ENCODE measurements at regions not wholly inside any gene's neighbourhood (a gene's known extent, or its start where the extent isn't known, plus 50 kb on each side); places are given as distances from the start of the nearest gene placed in this dataset.

DNA sequence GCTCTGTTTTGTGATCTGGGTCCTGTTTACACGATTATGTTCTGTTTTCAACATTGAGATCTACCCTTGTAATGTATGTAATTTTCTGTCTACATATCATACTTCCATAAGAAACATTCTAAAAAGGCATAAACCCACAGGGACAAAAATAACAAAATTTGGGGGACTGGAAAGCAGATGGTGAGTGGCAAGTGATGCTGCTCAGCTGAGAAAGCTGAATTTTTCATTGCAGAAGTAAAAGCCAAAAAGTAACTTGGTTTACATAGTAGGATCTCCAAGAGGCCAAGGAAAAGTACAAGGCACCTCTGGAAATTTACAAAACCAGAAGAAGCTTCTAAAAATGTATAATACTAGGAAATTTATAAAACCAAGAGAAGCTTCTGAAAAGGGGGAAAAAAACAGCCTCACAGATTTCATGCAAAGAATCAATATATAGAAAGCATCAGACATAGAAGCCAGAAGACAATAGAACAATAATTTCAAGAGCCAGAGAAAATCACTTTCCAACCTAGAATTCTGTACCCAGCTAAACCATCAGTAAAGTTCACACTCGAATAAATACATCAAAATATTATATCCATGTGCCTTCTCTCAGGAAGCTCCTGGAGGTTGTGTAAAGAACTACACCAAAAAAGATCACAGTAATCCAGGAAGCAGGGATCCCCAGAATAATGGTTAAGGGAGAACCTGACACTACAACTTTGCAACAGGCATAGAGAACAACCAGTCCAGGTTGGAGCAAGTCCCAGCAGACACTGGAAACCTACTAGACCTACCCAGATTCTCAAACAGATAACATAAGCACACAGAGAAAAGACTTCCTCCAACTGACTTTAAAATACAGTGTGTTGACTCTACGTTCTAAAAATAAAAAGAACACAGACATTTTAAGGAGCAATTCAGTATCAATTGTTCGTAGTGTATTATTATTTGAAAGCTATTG lies 401.7 kb upstream of the HS6ST1 start:
- Mint-ChIP-seq H3K27ac (no peak overlapping the region), H3K4me1 (ENCODE audit: low read depth) (no peaks in the 10 kb centered on the region), H3K4me3 (no peak overlapping the region), H3K36me3 (ENCODE audit: low read depth) (no peaks in the 10 kb centered on the region), H3K9me3 (no peaks in the 10 kb centered on the region), H3K27me3 (peaks cover 22% of the 10 kb centered on the region)
- DNase-seq: no peak

DNA sequence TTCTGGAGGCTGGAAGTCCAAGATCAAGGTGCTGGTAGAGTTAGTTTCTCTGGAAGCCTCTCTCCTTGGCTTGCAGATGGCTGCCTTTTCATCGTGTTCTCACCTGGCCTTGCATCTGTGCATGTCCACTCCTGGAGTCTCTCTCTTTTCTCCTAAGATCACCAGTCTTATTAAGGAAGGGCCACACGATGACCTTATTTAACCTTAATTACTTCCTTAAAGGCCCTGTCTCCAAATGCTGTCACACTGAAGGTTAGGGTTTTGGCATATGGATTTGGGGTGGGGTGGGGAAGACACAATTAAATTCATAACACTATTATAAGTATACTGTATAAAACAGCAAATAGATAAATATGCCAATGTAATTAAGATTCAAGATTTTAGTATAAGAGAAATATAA lies 402.4 kb upstream of the HS6ST1 start:
- Mint-ChIP-seq H3K4me3 (no peak overlapping the region), H3K4me1 (ENCODE audit: low read depth) (no peaks in the 10 kb centered on the region), H3K27me3 (peaks cover 19% of the 10 kb centered on the region), H3K9me3 (no peaks in the 10 kb centered on the region), H3K27ac (no peak overlapping the region), H3K36me3 (ENCODE audit: low read depth) (no peaks in the 10 kb centered on the region)
- no peak for DNase-seq

DNA sequence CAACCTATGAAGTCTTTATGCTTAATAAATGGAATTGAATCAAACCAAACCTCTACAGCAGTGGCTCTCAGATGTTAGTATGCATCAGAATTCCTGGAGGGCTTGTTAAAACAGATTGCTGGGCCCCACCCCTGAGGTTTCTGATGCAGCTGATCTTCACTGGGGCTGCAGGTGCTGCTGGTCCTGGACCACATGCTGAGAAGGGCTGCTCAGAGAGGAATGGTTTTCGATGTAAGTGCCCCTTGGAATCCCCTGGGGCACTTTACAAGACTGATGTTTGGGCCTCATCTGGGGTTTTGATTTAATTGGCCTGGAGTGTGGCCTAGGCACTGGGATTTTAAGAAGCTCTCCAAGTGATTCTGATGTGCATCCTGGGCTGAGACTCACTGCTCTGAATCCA lies 403.8 kb upstream of the HS6ST1 start:
- peaks cover 13% of the 10 kb centered on the region for H3K27me3 Mint-ChIP-seq
- H3K27ac Mint-ChIP-seq: no peak overlapping the region
- H3K4me3 Mint-ChIP-seq: no peak overlapping the region
- DNase-seq: no peak
- peaks cover 4% of the 10 kb centered on the region for H3K4me1 Mint-ChIP-seq (ENCODE audit: low read depth)
- H3K9me3 Mint-ChIP-seq: no peaks in the 10 kb centered on the region
- no peaks in the 10 kb centered on the region for H3K36me3 Mint-ChIP-seq (ENCODE audit: low read depth)

DNA sequence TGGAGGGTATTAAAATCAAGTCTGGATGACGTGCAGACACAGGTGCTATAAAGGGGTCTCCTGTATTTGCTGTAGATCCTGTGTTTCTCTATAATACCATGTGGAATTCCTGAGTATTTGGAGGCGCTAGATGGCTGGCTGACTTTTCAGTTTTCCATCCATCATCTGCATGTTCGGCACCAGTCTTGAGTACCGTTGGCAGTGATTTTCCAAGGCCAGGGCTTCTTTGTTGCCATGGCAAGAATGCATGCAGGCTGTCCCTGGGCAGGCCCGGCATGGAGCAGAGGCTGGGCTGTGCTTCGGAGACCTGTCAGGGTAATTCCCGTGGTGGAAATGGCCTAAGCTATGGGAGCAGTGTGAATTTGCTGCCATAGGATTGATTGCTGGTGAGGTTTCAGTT lies 405.9 kb upstream of the HS6ST1 start:
- no peaks in the 10 kb centered on the region for H3K9me3 Mint-ChIP-seq
- H3K4me1 Mint-ChIP-seq (ENCODE audit: low read depth): peaks cover 9% of the 10 kb centered on the region
- H3K27ac Mint-ChIP-seq: no peak overlapping the region
- peaks cover 3% of the 10 kb centered on the region for H3K27me3 Mint-ChIP-seq
- no peak overlapping the region for H3K4me3 Mint-ChIP-seq
- DNase-seq: no peak
- H3K36me3 Mint-ChIP-seq (ENCODE audit: low read depth): no peaks in the 10 kb centered on the region

DNA sequence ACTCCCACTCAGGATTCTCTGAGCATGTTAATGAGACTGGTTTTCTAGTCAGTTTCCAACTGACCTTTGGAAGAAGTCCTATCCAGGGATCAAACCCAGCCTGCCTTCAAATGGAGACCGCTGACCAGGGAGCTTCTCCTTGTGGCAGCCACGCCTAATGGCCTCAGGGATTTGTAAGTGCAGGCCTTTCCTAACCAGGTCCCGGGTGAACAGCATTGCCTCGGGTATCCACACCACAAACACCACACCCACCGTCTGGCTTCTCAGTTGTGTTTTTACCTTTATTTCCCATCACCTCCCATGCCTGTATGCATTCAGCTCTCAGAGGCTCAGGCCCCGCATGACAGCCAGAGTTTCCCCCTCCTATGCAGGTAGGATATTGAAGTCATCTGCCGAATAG lies 406.3 kb upstream of the HS6ST1 start:
- H3K27me3 Mint-ChIP-seq: peaks cover 3% of the 10 kb centered on the region
- H3K27ac Mint-ChIP-seq: no peak overlapping the region
- no peak overlapping the region for H3K4me3 Mint-ChIP-seq
- H3K36me3 Mint-ChIP-seq (ENCODE audit: low read depth): no peaks in the 10 kb centered on the region
- no peaks in the 10 kb centered on the region for H3K9me3 Mint-ChIP-seq
- peaks cover 9% of the 10 kb centered on the region for H3K4me1 Mint-ChIP-seq (ENCODE audit: low read depth)
- DNase-seq: no peak

DNA sequence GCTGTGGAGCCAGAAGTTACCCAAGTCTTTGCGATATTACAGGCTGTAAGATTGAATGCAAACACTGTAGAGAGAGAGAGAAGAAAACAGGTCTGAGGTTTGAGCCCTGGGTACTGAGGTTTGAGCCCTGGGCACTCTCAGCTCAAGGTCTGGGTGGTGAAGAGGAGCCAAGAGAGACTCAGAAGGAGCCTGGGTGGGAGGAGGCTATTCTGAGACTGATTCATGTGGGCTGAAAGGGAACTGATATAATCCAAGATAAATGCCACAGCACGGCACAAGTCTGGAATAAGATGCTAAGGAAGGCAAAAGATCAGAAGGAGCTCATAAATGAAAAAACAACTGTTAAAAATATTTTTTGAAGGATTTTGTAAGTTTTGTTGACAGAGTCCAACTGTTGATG lies 407.6 kb upstream of the HS6ST1 start:
- DNase-seq: no peak
- Mint-ChIP-seq H3K4me1 (ENCODE audit: low read depth) (peaks cover 9% of the 10 kb centered on the region), H3K27me3 (peaks cover 3% of the 10 kb centered on the region), H3K36me3 (ENCODE audit: low read depth) (no peaks in the 10 kb centered on the region), H3K4me3 (no peak overlapping the region), H3K27ac (no peak overlapping the region), H3K9me3 (no peaks in the 10 kb centered on the region)

DNA sequence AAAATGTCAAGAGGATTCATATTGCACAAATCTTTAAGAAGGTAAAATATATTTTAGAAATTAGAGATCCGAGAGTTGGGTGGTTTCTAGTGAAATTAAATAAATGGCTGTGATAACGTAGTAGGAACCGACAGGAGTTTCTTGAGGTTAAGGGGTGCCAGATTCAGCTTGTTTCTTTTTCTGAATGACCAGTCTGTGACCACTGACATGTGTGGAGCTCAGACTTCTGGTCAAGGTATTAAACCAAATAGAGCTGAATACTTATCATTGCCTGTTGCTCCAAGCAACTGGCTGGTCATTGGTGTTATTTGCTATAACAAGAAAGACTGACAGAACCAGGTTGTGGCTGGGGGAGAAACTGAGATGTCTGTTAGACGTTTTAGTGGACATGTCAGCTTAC lies 408.2 kb upstream of the HS6ST1 start:
- no peaks in the 10 kb centered on the region for H3K36me3 Mint-ChIP-seq (ENCODE audit: low read depth)
- no peaks in the 10 kb centered on the region for H3K9me3 Mint-ChIP-seq
- DNase-seq: no peak
- H3K27ac Mint-ChIP-seq: no peak overlapping the region
- H3K27me3 Mint-ChIP-seq: peaks cover 5% of the 10 kb centered on the region
- H3K4me3 Mint-ChIP-seq: no peak overlapping the region
- H3K4me1 Mint-ChIP-seq (ENCODE audit: low read depth): peaks cover 9% of the 10 kb centered on the region

DNA sequence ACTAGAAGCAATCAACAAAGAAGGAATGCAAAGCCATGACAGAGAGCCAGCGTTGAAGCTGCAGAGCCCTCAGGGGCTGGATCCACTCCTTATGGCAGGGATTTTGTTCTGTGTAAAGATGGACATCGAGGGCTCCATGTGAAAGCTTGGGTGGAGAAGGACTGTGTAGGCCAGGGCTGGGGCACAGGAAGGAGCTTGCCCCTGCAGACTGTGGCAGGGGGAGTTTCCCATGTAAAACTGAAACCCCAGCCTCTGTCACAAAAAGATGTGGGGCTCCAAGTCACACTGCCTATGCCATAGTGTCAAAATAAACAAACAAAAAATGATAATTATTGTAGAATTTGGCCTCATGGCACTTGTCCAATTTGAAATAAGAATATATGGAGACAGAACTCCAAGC lies 408.7 kb upstream of the HS6ST1 start:
- H3K27me3 Mint-ChIP-seq: peaks cover 6% of the 10 kb centered on the region
- H3K27ac Mint-ChIP-seq: no peak overlapping the region
- no peak for DNase-seq
- no peaks in the 10 kb centered on the region for H3K36me3 Mint-ChIP-seq (ENCODE audit: low read depth)
- no peaks in the 10 kb centered on the region for H3K9me3 Mint-ChIP-seq
- H3K4me3 Mint-ChIP-seq: no peak overlapping the region
- peaks cover 9% of the 10 kb centered on the region for H3K4me1 Mint-ChIP-seq (ENCODE audit: low read depth)

DNA sequence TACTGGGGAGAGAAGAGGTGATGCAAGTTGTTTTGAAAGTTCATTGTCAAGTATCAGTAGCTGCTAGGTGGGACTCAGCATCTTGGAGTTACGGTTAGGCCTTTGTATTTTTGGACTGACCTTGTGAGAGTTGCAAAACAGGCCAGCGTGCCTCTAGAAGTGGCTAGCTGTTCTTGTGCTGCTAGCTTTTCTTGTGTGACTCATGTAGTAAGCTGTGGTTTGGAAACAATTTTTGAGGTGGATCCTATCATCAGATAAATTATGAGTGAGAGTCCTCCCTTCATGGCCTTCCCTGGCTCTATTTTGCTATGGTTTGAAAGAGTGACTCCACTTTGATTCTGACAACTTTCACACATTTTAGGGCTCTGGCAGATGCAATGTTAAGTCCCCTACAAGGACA lies 409.2 kb upstream of the HS6ST1 start:
- DNase-seq: no peak
- H3K36me3 Mint-ChIP-seq (ENCODE audit: low read depth): no peaks in the 10 kb centered on the region
- peaks cover 9% of the 10 kb centered on the region for H3K4me1 Mint-ChIP-seq (ENCODE audit: low read depth)
- no peak overlapping the region for H3K4me3 Mint-ChIP-seq
- H3K27me3 Mint-ChIP-seq: peaks cover 6% of the 10 kb centered on the region
- no peaks in the 10 kb centered on the region for H3K9me3 Mint-ChIP-seq
- H3K27ac Mint-ChIP-seq: no peak overlapping the region

DNA sequence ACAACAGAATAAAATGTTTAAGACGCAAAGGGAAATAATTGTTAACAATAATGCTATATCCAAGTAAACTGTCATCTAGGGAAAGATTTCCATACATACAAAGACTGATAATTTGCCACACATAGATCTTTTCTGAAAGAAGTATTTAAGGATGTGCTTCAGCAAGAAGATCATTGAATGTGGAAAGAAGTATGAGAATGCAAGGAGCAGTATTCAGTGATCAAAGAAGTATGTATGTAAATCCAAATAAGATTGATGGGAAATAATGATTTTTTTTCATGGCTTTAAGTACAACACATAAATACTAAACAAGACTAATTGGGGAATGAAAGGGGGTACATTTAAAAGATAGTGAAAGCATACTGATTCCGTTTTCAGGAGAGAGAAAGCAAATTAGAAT lies 410.4 kb upstream of the HS6ST1 start:
- H3K4me1 Mint-ChIP-seq (ENCODE audit: low read depth): peaks cover 9% of the 10 kb centered on the region
- peaks cover 15% of the 10 kb centered on the region for H3K27me3 Mint-ChIP-seq
- H3K36me3 Mint-ChIP-seq (ENCODE audit: low read depth): no peaks in the 10 kb centered on the region
- H3K9me3 Mint-ChIP-seq: no peaks in the 10 kb centered on the region
- no peak overlapping the region for H3K27ac Mint-ChIP-seq
- H3K4me3 Mint-ChIP-seq: no peak overlapping the region
- DNase-seq: no peak

DNA sequence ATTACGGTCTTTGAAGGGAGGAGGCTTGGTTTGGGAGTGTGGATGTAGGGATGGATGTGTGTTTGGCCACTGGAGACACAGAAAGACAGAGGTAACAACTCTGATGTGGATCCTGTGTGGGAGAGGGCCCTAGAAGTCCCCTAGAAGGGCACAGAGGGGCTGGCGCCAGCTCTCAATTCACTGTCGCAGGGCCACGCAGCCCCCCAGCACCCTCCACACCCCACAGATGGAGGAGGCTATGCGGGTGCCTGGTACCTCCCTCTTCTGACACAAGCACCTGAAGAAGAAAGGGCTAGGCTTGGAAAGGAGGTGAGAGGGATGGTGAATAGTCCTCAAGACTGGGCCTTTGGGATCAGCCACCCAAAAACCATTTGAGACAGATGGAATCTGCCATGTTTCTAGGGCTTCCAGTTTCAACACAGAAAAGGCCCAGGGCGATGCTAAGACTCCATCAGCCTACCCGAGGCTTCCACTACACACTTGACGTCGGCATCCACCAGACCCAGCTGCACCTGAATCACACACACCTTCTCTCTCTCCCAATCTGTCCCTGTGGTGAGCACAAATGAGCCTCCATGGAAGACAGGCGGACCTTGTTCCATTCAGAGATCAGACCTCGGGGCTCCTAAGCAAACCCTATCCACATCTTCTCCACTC lies 413.5 kb upstream of the HS6ST1 start:
- Mint-ChIP-seq H3K4me3 (no peak overlapping the region), H3K27ac (no peak overlapping the region), H3K4me1 (ENCODE audit: low read depth) (peaks cover 18% of the 10 kb centered on the region), H3K9me3 (no peaks in the 10 kb centered on the region), H3K36me3 (ENCODE audit: low read depth) (no peaks in the 10 kb centered on the region), H3K27me3 (peaks cover 38% of the 10 kb centered on the region)
- no peak for DNase-seq

DNA sequence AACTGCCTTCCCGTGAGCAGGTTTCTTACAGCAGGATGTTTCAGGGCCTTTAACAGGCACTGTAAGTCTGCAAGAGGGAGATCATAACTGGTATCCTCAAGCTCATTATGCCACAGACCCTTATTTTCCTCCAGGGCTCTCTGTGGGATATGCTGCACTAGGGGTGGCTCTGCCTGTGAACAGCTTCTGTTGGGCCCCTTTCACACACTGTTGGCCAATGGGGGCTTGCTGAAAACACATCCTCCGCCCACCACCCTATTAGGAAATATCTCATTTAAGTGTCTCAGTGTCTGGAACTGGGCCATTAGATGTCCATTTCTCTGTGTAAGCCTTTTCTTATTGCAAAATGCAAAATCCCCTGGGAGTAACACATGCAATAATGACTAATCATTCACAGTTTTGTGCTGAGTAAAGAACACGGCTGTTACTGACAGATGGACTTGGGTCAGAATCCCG lies 414.3 kb upstream of the HS6ST1 start:
- no peak overlapping the region for H3K4me3 Mint-ChIP-seq
- peaks cover 13% of the 10 kb centered on the region for H3K4me1 Mint-ChIP-seq (ENCODE audit: low read depth)
- no peak for DNase-seq
- peaks cover 42% of the 10 kb centered on the region for H3K27me3 Mint-ChIP-seq
- no peaks in the 10 kb centered on the region for H3K9me3 Mint-ChIP-seq
- no peak overlapping the region for H3K27ac Mint-ChIP-seq
- no peaks in the 10 kb centered on the region for H3K36me3 Mint-ChIP-seq (ENCODE audit: low read depth)

DNA sequence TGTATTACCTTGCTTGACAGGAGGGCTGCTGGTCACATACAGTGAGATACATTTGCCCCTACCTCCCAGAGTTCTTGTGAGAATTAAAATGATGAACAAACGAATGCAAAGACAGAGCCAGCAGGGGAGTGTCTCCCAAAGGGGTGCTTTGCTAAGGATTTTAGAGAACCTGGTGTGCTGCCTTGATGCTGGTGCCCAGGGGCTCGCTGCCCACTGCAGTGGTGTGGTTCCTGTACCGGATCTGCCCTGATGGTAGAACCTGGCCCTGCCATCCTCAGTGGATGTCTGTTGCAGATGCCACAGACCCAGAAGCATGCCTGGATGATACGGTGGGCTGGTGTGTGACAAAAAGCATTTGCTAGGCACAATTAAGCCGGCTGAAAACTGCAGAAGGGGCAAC lies 414.8 kb upstream of the HS6ST1 start:
- H3K27ac Mint-ChIP-seq: no peak overlapping the region
- H3K9me3 Mint-ChIP-seq: no peaks in the 10 kb centered on the region
- peaks cover 10% of the 10 kb centered on the region for H3K4me1 Mint-ChIP-seq (ENCODE audit: low read depth)
- H3K27me3 Mint-ChIP-seq: peaks cover 44% of the 10 kb centered on the region
- no peak overlapping the region for H3K4me3 Mint-ChIP-seq
- H3K36me3 Mint-ChIP-seq (ENCODE audit: low read depth): no peaks in the 10 kb centered on the region
- DNase-seq: no peak

DNA sequence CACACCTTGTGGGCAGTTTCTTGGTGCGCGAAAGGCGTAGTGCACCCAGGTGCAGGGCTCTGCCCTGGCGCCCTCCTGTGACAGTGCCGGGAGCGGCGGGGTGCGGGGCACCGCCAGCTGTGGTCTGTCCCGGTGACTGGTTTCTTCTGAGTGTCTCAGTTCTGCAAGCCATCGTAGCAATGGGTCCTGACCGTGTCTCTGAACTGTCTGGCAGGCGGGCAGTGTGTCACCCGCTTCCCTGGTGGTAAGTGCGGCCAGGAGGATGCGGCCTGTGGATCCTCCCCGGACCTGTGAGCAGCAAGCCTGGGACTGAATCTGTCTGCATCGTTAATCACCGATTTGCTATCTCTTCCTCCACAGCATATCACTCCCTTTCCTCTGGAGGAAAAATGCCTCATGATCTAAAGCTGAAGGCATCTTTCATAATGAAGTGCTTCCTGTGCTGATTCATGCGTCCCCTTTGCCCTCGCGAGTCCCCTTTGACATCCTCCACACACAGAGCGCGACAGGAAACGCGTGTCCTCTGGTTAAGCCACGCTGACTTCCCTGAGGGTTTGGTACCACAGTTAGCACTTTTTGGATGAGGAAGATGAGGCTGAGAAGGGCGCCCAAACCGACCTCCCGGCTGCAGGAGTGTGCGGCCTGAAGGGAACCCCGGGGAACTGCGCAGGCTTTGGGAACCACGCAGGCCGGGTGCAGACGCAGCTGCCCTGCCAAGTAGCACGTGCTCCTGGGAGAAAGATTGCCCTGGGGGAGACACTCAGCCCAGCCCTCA lies 416.0 kb upstream of the HS6ST1 start:
- peaks cover 10% of the 10 kb centered on the region for H3K4me1 Mint-ChIP-seq (ENCODE audit: low read depth)
- DNase-seq: no peak
- no peak overlapping the region for H3K4me3 Mint-ChIP-seq
- H3K27me3 Mint-ChIP-seq: peaks cover 44% of the 10 kb centered on the region
- no peak overlapping the region for H3K27ac Mint-ChIP-seq
- no peaks in the 10 kb centered on the region for H3K9me3 Mint-ChIP-seq
- no peaks in the 10 kb centered on the region for H3K36me3 Mint-ChIP-seq (ENCODE audit: low read depth)
